CD4-positive, alpha-beta memory T cell (primary cell): ENCODE measurements at regions not wholly inside any gene's neighbourhood (a gene's known extent, or its start where the extent isn't known, plus 50 kb on each side); places are given as distances from the start of the nearest gene placed in this dataset.
"Not testable (repeated sequence)": the region's sequence is repeated elsewhere in the genome, so short reads cannot be mapped to it uniquely, and the experiment has no call there.

Experiments used
- CTCF ChIA-PET: fragments of 350-600 bp; sonication (Branson Sonifier 250); formaldehyde crosslinking; loops from one replicate; lab custom pipeline; 2021; ENCODE audit warnings: inconsistent platforms; ENCODE audit not compliant: partially characterized antibody; lab: Charles Lee
- POLR2A ChIA-PET: fragments of 350-600 bp; sonication (Branson Sonifier 250); formaldehyde crosslinking; loops from one replicate; lab custom pipeline; 2021; ENCODE audit not compliant: partially characterized antibody; lab: Charles Lee
- DNase-seq, 5 donors: peaks; one replicate each; pipeline versions ENCODE4 v3.0.0 to v3.0.0-alpha.2; 2020 to 2022; ENCODE audit warnings: mixed read lengths in 1 of 5
- H3K27ac ChIP-seq: one replicate; pipeline ENCODE4 v1.7.0; 2013; ENCODE audit warnings: low read depth, low read length
- H3K27me3 ChIP-seq: 2 replicates; pipeline ENCODE4 v1.7.0; 2013; ENCODE audit warnings: mild to moderate bottlenecking, low read length, moderate library complexity; ENCODE audit not compliant: insufficient read depth
- H3K36me3 ChIP-seq: 2 replicates; pipeline ENCODE4 v1.7.0; 2013; ENCODE audit warnings: mild to moderate bottlenecking, low read length, moderate library complexity; ENCODE audit not compliant: insufficient read depth
- H3K4me1 ChIP-seq: 2 replicates; pipeline ENCODE4 v1.7.0; 2013; ENCODE audit warnings: mild to moderate bottlenecking, low read length, moderate library complexity; ENCODE audit not compliant: insufficient read depth
- H3K4me3 ChIP-seq, 2 donors: one replicate each; pipeline ENCODE4 v1.7.0; 2013; ENCODE audit warnings: low read length in 2 of 2, mild to moderate bottlenecking in 1 of 2
- H3K9me3 ChIP-seq, 2 donors: one replicate each; pipeline ENCODE4 v1.7.0; 2013; ENCODE audit warnings: low read length in 2 of 2, control low read depth in 1 of 2; ENCODE audit not compliant: control insufficient read depth in 1 of 2
- H3K27ac Mint-ChIP-seq, 7 donors: one replicate each; pipeline ENCODE4 v1.8.0; 2020 to 2021; ENCODE audit warnings: mixed read lengths in 7 of 7, mild to moderate bottlenecking in 6 of 7, inconsistent platforms in 3 of 7, moderate library complexity in 3 of 7
- H3K27me3 Mint-ChIP-seq, 2 donors: one replicate each; pipeline ENCODE4 v1.8.0; 2020 to 2021; ENCODE audit warnings: mixed read lengths in 2 of 2
- H3K36me3 Mint-ChIP-seq, 2 donors: one replicate each; pipeline ENCODE4 v1.8.0; 2020 to 2021; ENCODE audit warnings: mixed read lengths in 2 of 2, inconsistent platforms in 1 of 2, mild to moderate bottlenecking in 1 of 2
- H3K4me1 Mint-ChIP-seq, 4 donors: one replicate each; pipeline ENCODE4 v1.8.0; 2020 to 2021; ENCODE audit warnings: mixed read lengths in 4 of 4, mild to moderate bottlenecking in 1 of 4
- H3K4me3 Mint-ChIP-seq, 8 donors: one replicate each; pipeline ENCODE4 v1.8.0; 2020 to 2021; ENCODE audit warnings: mixed read lengths in 8 of 8, mild to moderate bottlenecking in 7 of 8, moderate library complexity in 6 of 8, inconsistent platforms in 3 of 8
- H3K9me3 Mint-ChIP-seq, 8 donors: one replicate each; pipeline ENCODE4 v1.8.0; 2020 to 2021; ENCODE audit warnings: mixed read lengths in 8 of 8, mild to moderate bottlenecking in 5 of 8, inconsistent platforms in 3 of 8, moderate library complexity in 1 of 8
- intact Hi-C: fragments of 100-400 bp; cut with micrococcal nuclease; formaldehyde crosslinking; loops from one replicate; pipeline ENCODE4 v1.15.1; 2023

- H3K4me1 Mint-ChIP-seq, H3K27me3 ChIP-seq, H3K4me1 ChIP-seq, H3K4me3 ChIP-seq, DNase-seq, H3K36me3 ChIP-seq, H3K4me3 Mint-ChIP-seq, H3K36me3 Mint-ChIP-seq, H3K9me3 Mint-ChIP-seq, H3K27ac Mint-ChIP-seq, H3K27ac ChIP-seq, H3K9me3 ChIP-seq, H3K27me3 Mint-ChIP-seq, CTCF ChIA-PET, intact Hi-C loops, POLR2A ChIA-PET: not testable (repeated sequence)
These were observed 162.2 kb upstream of the PRKX start for GRCh38 chrX:3875638-3876037.

GRCh38 chrX:3872226-3872879, 158.9 kb upstream of the PRKX start:
- peak overlapping the region in 2 of 8 donors; percentile 57 to 63 for H3K4me3 Mint-ChIP-seq
- not testable (repeated sequence) for H3K4me1 Mint-ChIP-seq

GRCh38 chrX:3867067-3867831, 153.8 kb upstream of the PRKX start:
- H3K36me3 Mint-ChIP-seq, CTCF ChIA-PET, intact Hi-C loops: not testable (repeated sequence)

More at GRCh38 chrX:3872226-3872879, 158.9 kb upstream of the PRKX start:
- H3K4me3 ChIP-seq, H3K36me3 Mint-ChIP-seq, H3K4me1 ChIP-seq, H3K36me3 ChIP-seq, POLR2A ChIA-PET, H3K27ac ChIP-seq, H3K27me3 Mint-ChIP-seq, intact Hi-C loops, H3K9me3 ChIP-seq, CTCF ChIA-PET, H3K9me3 Mint-ChIP-seq, H3K27me3 ChIP-seq: not testable (repeated sequence)
- peak overlapping the region in 2 of 7 donors; percentile 72 to 91 for H3K27ac Mint-ChIP-seq
- peak in 3 of 5 donors; percentile 8 to 42 (median 28) for DNase-seq

GRCh38 chrX:3858332-3858731, 144.9 kb upstream of the PRKX start:
- H3K27ac ChIP-seq, POLR2A ChIA-PET, H3K9me3 ChIP-seq, H3K36me3 ChIP-seq, H3K4me3 ChIP-seq, H3K27me3 ChIP-seq, intact Hi-C loops, H3K4me1 ChIP-seq, H3K9me3 Mint-ChIP-seq, H3K27me3 Mint-ChIP-seq, H3K4me1 Mint-ChIP-seq, H3K27ac Mint-ChIP-seq, CTCF ChIA-PET, H3K36me3 Mint-ChIP-seq, DNase-seq, H3K4me3 Mint-ChIP-seq: not testable (repeated sequence)

More at GRCh38 chrX:3867067-3867831, 153.8 kb upstream of the PRKX start:
- POLR2A ChIA-PET, H3K27me3 ChIP-seq, DNase-seq, H3K36me3 ChIP-seq, H3K9me3 Mint-ChIP-seq, H3K9me3 ChIP-seq, H3K4me3 Mint-ChIP-seq, H3K27ac ChIP-seq, H3K4me1 ChIP-seq, H3K27ac Mint-ChIP-seq, H3K4me1 Mint-ChIP-seq, H3K4me3 ChIP-seq, H3K27me3 Mint-ChIP-seq: not testable (repeated sequence)

- H3K27ac ChIP-seq, H3K36me3 Mint-ChIP-seq, H3K27me3 ChIP-seq, H3K27me3 Mint-ChIP-seq, H3K4me1 ChIP-seq, H3K36me3 ChIP-seq, H3K27ac Mint-ChIP-seq, intact Hi-C loops, H3K4me3 Mint-ChIP-seq, H3K9me3 Mint-ChIP-seq, H3K4me1 Mint-ChIP-seq, H3K4me3 ChIP-seq, CTCF ChIA-PET, POLR2A ChIA-PET, H3K9me3 ChIP-seq: not testable (repeated sequence)
- peak in 2 of 5 donors; percentile 29 to 33 for DNase-seq
These were observed 130.2 kb upstream of the PRKX start for GRCh38 chrX:3843522-3844145.

GRCh38 chrX:3842822-3843521, 129.5 kb upstream of the PRKX start:
- H3K36me3 Mint-ChIP-seq, H3K4me3 ChIP-seq, H3K27me3 ChIP-seq, H3K9me3 ChIP-seq, H3K4me1 Mint-ChIP-seq, intact Hi-C loops, H3K4me1 ChIP-seq, H3K27ac ChIP-seq, H3K27me3 Mint-ChIP-seq, H3K36me3 ChIP-seq, CTCF ChIA-PET, H3K9me3 Mint-ChIP-seq, POLR2A ChIA-PET: not testable (repeated sequence)
- Mint-ChIP-seq H3K27ac (peak overlapping the region in 1 of 7 donors; percentile 60), H3K4me3 (peak overlapping the region in 7 of 8 donors; percentile 52 to 81 (median 66))
- peak; percentile 20 to 42 (median 33) for DNase-seq

GRCh38 chrX:3838754-3839153, 125.3 kb upstream of the PRKX start:
- H3K4me1 Mint-ChIP-seq, H3K27me3 Mint-ChIP-seq, H3K27ac Mint-ChIP-seq, H3K9me3 Mint-ChIP-seq, H3K9me3 ChIP-seq, DNase-seq, H3K36me3 ChIP-seq, H3K27ac ChIP-seq, CTCF ChIA-PET, H3K4me1 ChIP-seq, H3K4me3 Mint-ChIP-seq, POLR2A ChIA-PET, H3K4me3 ChIP-seq, intact Hi-C loops, H3K27me3 ChIP-seq, H3K36me3 Mint-ChIP-seq: not testable (repeated sequence)
